Karpas-422 (cell line): ENCODE measurements at regions not wholly inside any gene's neighbourhood (a gene's known extent, or its start where the extent isn't known, plus 50 kb on each side); places are given as distances from the start of the nearest gene placed in this dataset.

ENCODE experiments used
- DNase-seq: peaks from one replicate; pipeline ENCODE4 v3.0.0-alpha.2; 2015
- H2AFZ ChIP-seq: fragments of 200-600 bp; sonication (generic); 2 replicates; pipeline ENCODE4 v1.6.1; 2014; ENCODE audit warnings: antibody characterized with exemption, low read length, mixed read lengths
- H3K27ac ChIP-seq: fragments of 200-600 bp; sonication (generic); 2 replicates; pipeline ENCODE4 v1.5.1; 2014; ENCODE audit warnings: mild to moderate bottlenecking, low read length, moderate library complexity
- H3K27me3 ChIP-seq: fragments of 200-600 bp; sonication (generic); 2 replicates; pipeline ENCODE4 v1.6.1; 2014; ENCODE audit warnings: low read length, mixed read lengths
- H3K36me3 ChIP-seq: fragments of 200-600 bp; sonication (generic); 2 replicates; pipeline ENCODE4 v1.6.1; 2014; ENCODE audit warnings: low read length, mixed read lengths; ENCODE audit not compliant: insufficient read depth
- H3K4me1 ChIP-seq: fragments of 200-600 bp; sonication (generic); 2 replicates; pipeline ENCODE4 v1.6.1; 2014; ENCODE audit warnings: mild to moderate bottlenecking, low read length, mixed read lengths
- H3K4me2 ChIP-seq: fragments of 200-600 bp; sonication (generic); 2 replicates; pipeline ENCODE4 v1.6.1; 2014; ENCODE audit warnings: low read length, low read depth, mild to moderate bottlenecking; ENCODE audit not compliant: poor library complexity, severe bottlenecking
- H3K4me3 ChIP-seq: fragments of 200-600 bp; sonication (generic); 2 replicates; pipeline ENCODE4 v1.5.1; 2014; ENCODE audit warnings: mild to moderate bottlenecking, antibody characterized with exemption, low read length, mixed read lengths
- H3K79me2 ChIP-seq: fragments of 200-600 bp; sonication (generic); 2 replicates; pipeline ENCODE4 v1.6.1; 2014; ENCODE audit warnings: mild to moderate bottlenecking, low read length, mixed read lengths
- H3K9ac ChIP-seq: fragments of 200-600 bp; sonication (generic); 2 replicates; pipeline ENCODE4 v1.6.0; 2014; ENCODE audit warnings: low read length
- H3K9me2 ChIP-seq: fragments of 200-600 bp; sonication (generic), shearing (Covaris generic); replicated peaks from 2 replicates; pipeline ENCODE4 v1.6.0; 2014; ENCODE audit warnings: mild to moderate bottlenecking, low read length, moderate library complexity; ENCODE audit not compliant: insufficient read depth
- H3K9me3 ChIP-seq: fragments of 300-700, 200-600 bp; sonication (generic); 2 replicates; pipeline ENCODE4 v1.6.1; 2014; ENCODE audit warnings: low read length, mixed read lengths
- H4K20me1 ChIP-seq: fragments of 200-600 bp; sonication (generic); 2 replicates; pipeline ENCODE4 v1.6.1; 2014; ENCODE audit warnings: mild to moderate bottlenecking, antibody characterized with exemption, low read length, low read depth; ENCODE audit not compliant: insufficient read depth

DNA sequence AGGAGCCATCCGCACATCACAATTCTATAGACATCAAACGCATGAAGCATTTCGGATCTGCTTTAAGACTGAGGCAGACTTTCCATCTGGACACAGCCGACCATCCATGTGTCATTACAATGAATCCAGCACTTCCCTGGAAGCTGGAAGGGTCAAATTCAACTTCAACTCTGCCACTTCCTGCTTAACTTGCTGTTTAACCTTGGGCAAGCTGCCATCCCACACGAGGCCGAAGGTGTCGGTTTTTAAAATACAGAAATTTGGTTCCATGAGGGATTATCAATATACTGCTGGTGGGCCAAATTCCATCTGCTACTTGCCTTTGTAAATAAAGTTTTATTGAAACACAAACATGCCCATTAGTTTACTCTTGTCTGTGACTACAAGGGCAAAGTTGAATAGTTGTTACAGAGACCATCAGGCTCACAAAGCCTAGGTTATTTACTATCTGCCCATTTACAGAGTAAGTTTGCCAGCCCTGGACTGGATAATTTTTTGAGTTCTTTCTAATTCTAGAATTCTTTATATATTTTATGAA lies 134.6 kb downstream of the FAM204A start:
- DNase-seq, result no peak
- peaks cover 2% of the 10 kb centered on the region; the same call in 1 of the 2 replicates for H3K27me3 ChIP-seq
- no peak overlapping the region for H2AFZ ChIP-seq
- H4K20me1 ChIP-seq, result no peaks in the 10 kb centered on the region
- H3K9me3 ChIP-seq, result no peaks in the 10 kb centered on the region
- no peak overlapping the region for H3K4me3 ChIP-seq
- H3K4me2 ChIP-seq, result no peak overlapping the region
- no peak overlapping the region for H3K9ac ChIP-seq
- no peaks in the 10 kb centered on the region for H3K79me2 ChIP-seq
- H3K9me2 ChIP-seq, result no peaks in the 10 kb centered on the region
- no peaks in the 10 kb centered on the region for H3K4me1 ChIP-seq
- H3K36me3 ChIP-seq, result no peaks in the 10 kb centered on the region
- no peak overlapping the region for H3K27ac ChIP-seq

DNA sequence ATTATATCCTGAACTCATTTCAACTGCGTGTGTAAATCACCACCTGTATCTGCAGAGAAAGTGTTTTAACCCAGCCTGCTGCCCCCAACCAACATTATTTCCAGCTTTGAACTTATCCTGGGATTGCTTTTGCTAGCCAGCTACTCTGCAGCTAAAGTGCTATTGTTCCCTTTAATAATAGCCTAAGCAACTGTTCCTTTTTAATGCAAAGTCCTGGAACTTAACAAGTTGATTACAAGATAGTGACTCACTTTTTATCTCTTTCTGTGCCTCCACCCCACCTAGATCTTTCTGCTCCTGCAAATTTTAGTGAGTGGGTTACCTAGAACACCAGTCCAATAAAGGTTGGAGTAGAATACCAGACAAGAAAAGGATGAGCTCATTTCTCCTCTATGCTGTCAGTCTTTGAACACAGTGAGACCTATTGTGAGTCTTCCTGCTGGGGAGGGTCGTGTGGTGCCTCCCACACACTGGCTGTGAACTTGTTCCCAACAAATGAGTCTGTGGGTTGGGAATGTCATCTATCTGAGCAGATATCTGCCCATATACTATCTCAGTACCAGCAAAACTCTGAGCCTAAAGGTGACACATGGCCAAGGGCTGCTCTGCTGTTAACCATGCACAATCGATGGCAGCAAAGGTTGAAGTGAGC lies 137.7 kb downstream of the FAM204A start:
- Histone ChIP-seq H3K9me2 (no peaks in the 10 kb centered on the region), H3K9me3 (no peaks in the 10 kb centered on the region), H3K36me3 (no peaks in the 10 kb centered on the region), H3K4me2 (no peak overlapping the region), H3K27ac (no peak overlapping the region), H3K4me1 (no peaks in the 10 kb centered on the region), H3K27me3 (peaks cover 2% of the 10 kb centered on the region; the same call in 1 of the 2 replicates), H3K4me3 (no peak overlapping the region), H3K9ac (no peak overlapping the region), H2AFZ (no peak overlapping the region), H3K79me2 (no peaks in the 10 kb centered on the region), H4K20me1 (no peaks in the 10 kb centered on the region)
- no peak for DNase-seq

DNA sequence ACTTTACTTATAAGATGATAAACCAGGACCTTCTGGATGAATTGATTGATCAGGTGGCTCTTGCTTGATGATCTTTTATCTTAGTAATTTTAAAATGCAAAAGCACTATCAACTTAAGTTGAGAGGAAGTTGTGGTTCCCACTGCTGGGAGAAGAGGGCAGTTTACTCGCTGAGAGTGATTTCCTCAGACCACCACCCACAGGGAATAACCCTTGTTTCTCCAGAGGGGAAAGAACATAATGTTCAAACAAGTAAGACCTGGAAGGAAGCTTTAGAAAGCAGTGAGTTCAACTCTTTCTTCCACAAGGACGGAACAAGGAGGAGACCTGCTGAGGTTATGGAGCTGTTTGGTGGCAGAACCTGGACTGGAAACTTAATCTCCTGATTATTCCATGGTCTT lies 138.7 kb downstream of the FAM204A start:
- H3K36me3 ChIP-seq, result no peaks in the 10 kb centered on the region
- no peaks in the 10 kb centered on the region for H3K4me1 ChIP-seq
- no peak overlapping the region for H2AFZ ChIP-seq
- H4K20me1 ChIP-seq, result no peaks in the 10 kb centered on the region
- peaks cover 2% of the 10 kb centered on the region; the same call in 1 of the 2 replicates for H3K27me3 ChIP-seq
- H3K9me3 ChIP-seq, result no peaks in the 10 kb centered on the region
- no peak overlapping the region for H3K4me2 ChIP-seq
- H3K9me2 ChIP-seq, result no peaks in the 10 kb centered on the region
- no peak overlapping the region for H3K27ac ChIP-seq
- no peaks in the 10 kb centered on the region for H3K79me2 ChIP-seq
- no peak for DNase-seq
- H3K4me3 ChIP-seq, result no peak overlapping the region
- H3K9ac ChIP-seq, result no peak overlapping the region

DNA sequence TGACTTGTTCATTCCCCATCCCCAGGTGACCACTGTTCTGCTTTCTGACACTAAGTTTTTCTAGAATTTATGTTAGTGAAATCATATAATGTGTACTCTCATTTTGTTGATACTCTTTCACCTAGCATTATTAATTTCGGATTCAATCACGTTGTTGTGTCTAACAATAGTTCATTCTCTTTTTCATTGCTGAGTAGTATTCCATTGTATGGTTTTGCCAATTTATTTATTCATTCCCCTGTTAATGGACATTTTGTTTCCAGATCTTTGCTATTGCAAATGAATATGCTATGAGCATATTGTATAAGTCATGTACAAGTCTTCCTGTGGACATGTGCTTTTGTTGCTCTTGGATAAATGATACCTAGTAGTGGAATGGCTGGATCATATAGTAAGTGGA lies 146.4 kb downstream of the FAM204A start:
- H4K20me1 ChIP-seq, result no peaks in the 10 kb centered on the region
- no peak overlapping the region for H3K9ac ChIP-seq
- H3K4me3 ChIP-seq, result no peak overlapping the region
- H3K36me3 ChIP-seq, result no peaks in the 10 kb centered on the region
- no peaks in the 10 kb centered on the region for H3K4me1 ChIP-seq
- no peak overlapping the region for H2AFZ ChIP-seq
- H3K9me2 ChIP-seq, result no peaks in the 10 kb centered on the region
- no peaks in the 10 kb centered on the region for H3K79me2 ChIP-seq
- H3K9me3 ChIP-seq, result no peaks in the 10 kb centered on the region
- no peak overlapping the region for H3K27ac ChIP-seq
- no peaks in the 10 kb centered on the region for H3K27me3 ChIP-seq
- no peak overlapping the region for H3K4me2 ChIP-seq
- no peak for DNase-seq

DNA sequence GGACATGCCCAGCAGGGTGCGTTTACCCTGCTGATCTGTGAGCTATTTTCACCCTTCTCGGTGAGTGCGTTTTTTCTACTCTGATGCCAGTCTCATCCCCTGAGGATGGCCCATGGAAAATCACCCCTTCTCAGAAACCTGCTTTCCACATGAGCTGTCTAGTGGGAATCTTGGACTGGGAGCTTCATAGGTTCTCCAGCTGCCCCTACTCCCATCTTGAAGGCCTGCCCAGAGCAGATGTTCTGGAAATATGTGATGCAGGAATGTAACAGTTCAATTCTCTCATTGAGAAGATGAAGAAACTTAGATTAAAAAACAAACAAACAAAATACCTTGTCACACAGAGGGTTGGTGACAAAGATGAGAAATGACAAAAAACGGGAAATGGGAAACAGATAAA lies 146.9 kb upstream of the RAB11FIP2 start:
- H3K4me2 ChIP-seq, result no peak overlapping the region
- DNase-seq, result no peak

DNA sequence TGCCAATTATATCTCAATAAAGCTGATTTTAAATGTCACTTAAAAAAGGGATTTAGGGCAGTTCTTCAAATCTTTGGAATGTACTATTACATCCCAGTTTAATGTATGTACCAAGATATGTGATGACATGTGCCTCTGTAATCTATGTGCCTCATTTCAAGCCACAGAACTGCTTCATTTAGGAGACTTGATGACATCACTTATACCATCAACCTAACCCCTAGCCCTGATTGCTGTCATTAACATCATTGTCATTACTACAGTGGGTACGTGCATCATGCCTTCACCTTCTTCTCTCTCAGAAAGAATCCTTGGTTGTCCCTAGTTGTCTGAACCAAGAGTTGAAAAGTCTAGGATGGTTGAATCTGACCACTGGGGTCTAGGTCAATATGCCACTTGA lies 134.3 kb upstream of the RAB11FIP2 start:
- Histone ChIP-seq H2AFZ (no peak overlapping the region), H3K9ac (no peak overlapping the region), H3K9me2 (no peaks in the 10 kb centered on the region), H3K27me3 (0 out of 2 replicates have a peak, but pooled peaks cover 3% of the 10 kb centered on the region), H3K4me1 (no peaks in the 10 kb centered on the region), H3K9me3 (no peaks in the 10 kb centered on the region), H3K79me2 (no peaks in the 10 kb centered on the region), H3K36me3 (no peaks in the 10 kb centered on the region), H3K4me2 (no peak overlapping the region), H3K27ac (no peak overlapping the region), H3K4me3 (no peak overlapping the region), H4K20me1 (no peaks in the 10 kb centered on the region)
- no peak for DNase-seq

More for the DNA sequence above, 146.9 kb upstream of the RAB11FIP2 start:
- no peaks in the 10 kb centered on the region for H3K79me2 ChIP-seq
- H3K27me3 ChIP-seq, result no peaks in the 10 kb centered on the region
- H3K36me3 ChIP-seq, result no peaks in the 10 kb centered on the region
- no peak overlapping the region for H2AFZ ChIP-seq
- H3K9me2 ChIP-seq, result no peaks in the 10 kb centered on the region
- no peak overlapping the region for H3K27ac ChIP-seq
- H3K9me3 ChIP-seq, result no peaks in the 10 kb centered on the region
- no peaks in the 10 kb centered on the region for H4K20me1 ChIP-seq
- no peak overlapping the region for H3K4me3 ChIP-seq
- no peak overlapping the region for H3K9ac ChIP-seq
- no peaks in the 10 kb centered on the region for H3K4me1 ChIP-seq

DNA sequence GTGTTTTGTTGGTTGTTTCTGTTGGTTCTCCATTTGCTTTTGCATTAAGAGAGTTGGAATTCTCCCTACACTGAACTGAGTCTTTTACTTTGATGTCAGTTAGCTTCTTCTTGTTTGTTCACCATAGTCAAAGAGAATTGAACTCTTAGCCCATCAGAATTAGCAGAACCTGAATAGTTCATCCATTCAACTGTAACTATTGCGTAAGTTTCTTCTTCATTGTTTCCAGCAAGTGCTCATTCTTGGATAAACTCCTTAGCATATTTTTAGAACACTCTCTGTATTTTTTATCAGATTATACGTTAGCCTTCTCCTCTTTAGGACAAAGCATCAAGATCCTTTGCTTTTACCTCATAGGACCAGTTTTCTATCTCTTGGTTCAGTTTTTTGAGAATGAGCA lies 128.4 kb upstream of the RAB11FIP2 start:
- H3K4me2 ChIP-seq, result no peak overlapping the region
- no peaks in the 10 kb centered on the region for H3K79me2 ChIP-seq
- no peak overlapping the region for H3K9ac ChIP-seq
- no peaks in the 10 kb centered on the region for H3K9me3 ChIP-seq
- H3K36me3 ChIP-seq, result no peaks in the 10 kb centered on the region
- no peak overlapping the region for H3K4me3 ChIP-seq
- H3K9me2 ChIP-seq, result no peaks in the 10 kb centered on the region
- H3K27ac ChIP-seq, result no peak overlapping the region
- no peaks in the 10 kb centered on the region for H4K20me1 ChIP-seq
- no peaks in the 10 kb centered on the region for H3K27me3 ChIP-seq
- no peak overlapping the region for H2AFZ ChIP-seq
- no peaks in the 10 kb centered on the region for H3K4me1 ChIP-seq
- no peak for DNase-seq

DNA sequence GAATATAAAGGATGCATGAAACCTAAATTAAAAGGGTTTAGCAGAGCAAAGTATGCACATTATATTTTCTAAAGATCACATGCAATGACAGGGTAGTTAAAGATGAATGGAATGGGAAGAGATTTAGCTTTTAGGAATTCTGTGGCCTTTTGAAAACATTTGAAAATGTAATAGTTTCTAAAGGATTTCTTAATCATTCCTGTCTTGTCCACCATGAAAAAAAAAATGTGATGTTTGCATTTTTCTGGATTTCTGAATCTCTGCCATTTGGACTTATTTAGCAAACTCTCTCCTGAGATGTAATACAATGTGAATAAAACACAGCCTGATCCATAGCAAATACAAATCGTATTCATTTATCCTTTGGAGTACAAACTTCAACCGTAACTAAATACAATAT lies 126.6 kb upstream of the RAB11FIP2 start:
- Histone ChIP-seq H3K4me2 (no peak overlapping the region), H3K9ac (no peak overlapping the region), H3K79me2 (no peaks in the 10 kb centered on the region), H3K4me1 (no peaks in the 10 kb centered on the region), H3K36me3 (no peaks in the 10 kb centered on the region), H3K27me3 (no peaks in the 10 kb centered on the region), H3K4me3 (no peak overlapping the region), H3K27ac (no peak overlapping the region), H4K20me1 (no peaks in the 10 kb centered on the region), H2AFZ (no peak overlapping the region), H3K9me2 (no peaks in the 10 kb centered on the region), H3K9me3 (no peaks in the 10 kb centered on the region)
- no peak for DNase-seq
